ENCODE measurements at regions not wholly inside any gene's neighbourhood (a gene's known extent, or its start where the extent isn't known, plus 50 kb on each side); places are given as distances from the start of the nearest gene placed in this dataset.

DNA sequence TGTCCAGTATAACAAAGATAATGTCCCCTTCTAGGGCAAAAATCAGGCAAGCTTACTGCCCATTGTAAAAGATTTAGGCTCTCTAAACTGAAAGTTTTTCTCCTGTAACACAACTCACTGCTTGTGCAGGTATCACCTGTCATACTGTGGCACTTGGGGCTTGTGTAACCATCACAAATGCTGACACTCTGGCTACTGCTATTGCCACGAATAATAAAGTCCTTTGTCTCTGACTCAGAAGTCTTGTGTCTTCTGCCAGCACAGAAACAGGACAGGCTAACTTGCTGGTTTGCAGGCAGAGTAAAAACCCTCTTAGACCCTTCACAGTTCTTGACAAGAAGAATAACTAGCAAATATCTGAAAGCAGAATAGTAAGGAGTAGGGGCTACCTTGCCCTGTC lies 273.9 kb downstream of the RPS24 start (continued):
- TF ChIP-seq TEAD4 (IDR thresholded peaks at IDR 0.05; ENCODE audit: borderline replicate concordance, insufficient read depth) = no peak
- no peak for TF ChIP-seq EZH2phosphoT487 (IDR thresholded peaks at IDR 0.05; ENCODE audit: borderline replicate concordance, low read depth)

DNA sequence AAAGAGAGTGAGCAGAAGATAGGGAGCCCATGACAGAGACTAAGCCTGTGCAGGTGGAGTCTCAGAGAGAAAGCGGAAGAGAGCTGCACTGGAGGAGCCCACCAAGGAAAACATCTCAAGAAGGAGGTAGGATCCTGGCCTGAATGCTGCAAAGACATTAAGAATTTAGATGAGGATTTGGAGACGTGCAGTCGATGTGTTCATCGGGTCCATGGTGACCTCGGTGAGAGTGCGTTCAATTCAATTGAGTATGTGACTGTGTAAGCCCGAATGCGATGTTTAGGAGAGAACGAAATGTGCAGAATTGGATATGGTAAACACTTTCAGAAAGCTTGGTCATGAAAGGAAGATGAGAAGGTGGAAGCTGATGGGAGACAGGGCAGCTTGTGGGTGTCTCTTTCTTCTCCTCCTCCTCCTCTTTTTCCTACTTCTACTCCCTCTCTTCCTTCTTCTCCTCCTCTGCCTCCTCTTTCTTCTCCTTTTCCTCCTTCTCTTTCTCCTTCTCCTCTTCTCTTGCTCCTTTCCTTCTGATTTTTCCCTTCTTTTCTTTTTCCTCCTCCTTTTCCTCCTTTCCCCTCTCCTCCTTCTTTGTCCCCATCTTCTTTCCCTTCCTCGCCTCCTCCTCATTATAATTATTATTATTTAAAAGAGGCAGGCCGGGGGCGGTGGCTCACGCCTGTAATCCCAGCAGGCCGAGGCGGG lies 276.0 kb downstream of the RPS24 start:
- CTCF ChIA-PET = interaction anchor here (0.6 to 1.0 kb wide), 3 partner anchors 21 to 857 kb away, joined by 3 read pairs; no protein-coding TSS in a partner anchor
- Histone ChIP-seq H3K4me1 (ENCODE audit: control insufficient read depth in 1 of 2, insufficient read depth in 2 of 2, low read depth in 1 of 2, low read length in 1 of 2) (peaks cover 0 to 22% of the 10 kb centered on the region in 2 experiments; a peak in 1 of 4 replicates), H3K79me2 (ENCODE audit: insufficient read depth) (no peaks in the 10 kb centered on the region), H3K9me3 (no peaks in the 10 kb centered on the region), H2AFZ (ENCODE audit: low read depth) (no peak overlapping the region), H4K20me1 (ENCODE audit: insufficient read depth) (no peaks in the 10 kb centered on the region), H3F3A (replicated peaks; ENCODE audit: insufficient read depth) (peaks cover 6% of the 10 kb centered on the region), H3K27me3 (ENCODE audit: insufficient read depth) (no peaks in the 10 kb centered on the region), H3K27ac (ENCODE audit: low read depth in 2 of 2, low read length in 1 of 2) (no peak overlapping the region), H3K9ac (no peak overlapping the region), H3K9me2 (no peaks in the 10 kb centered on the region), H3K4me3 (ENCODE audit: low read depth in 2 of 2, low read length in 1 of 2) (no peak overlapping the region), H3K36me3 (replicated peaks in 1 of 2; ENCODE audit: control insufficient read depth in 1 of 2, insufficient read depth in 2 of 2, low read length in 1 of 2) (no peaks in the 10 kb centered on the region), H3K4me2 (no peak overlapping the region)
- DNase-seq = no peak
- WGBS (ENCODE audit: low lambda C conversion rate) = 92% methylated on average over 15 of the region's 15 CpGs
- POLR2A ChIA-PET = no interaction called here
- TF ChIP-seq RFX5 (IDR thresholded peaks at IDR 0.05; ENCODE audit: low read length) = no peak
- TF ChIP-seq TCF12 (IDR thresholded peaks at IDR 0.05) = no peak
- no peak for TF ChIP-seq NFIC (IDR thresholded peaks at IDR 0.05; ENCODE audit: borderline replicate concordance)

DNA sequence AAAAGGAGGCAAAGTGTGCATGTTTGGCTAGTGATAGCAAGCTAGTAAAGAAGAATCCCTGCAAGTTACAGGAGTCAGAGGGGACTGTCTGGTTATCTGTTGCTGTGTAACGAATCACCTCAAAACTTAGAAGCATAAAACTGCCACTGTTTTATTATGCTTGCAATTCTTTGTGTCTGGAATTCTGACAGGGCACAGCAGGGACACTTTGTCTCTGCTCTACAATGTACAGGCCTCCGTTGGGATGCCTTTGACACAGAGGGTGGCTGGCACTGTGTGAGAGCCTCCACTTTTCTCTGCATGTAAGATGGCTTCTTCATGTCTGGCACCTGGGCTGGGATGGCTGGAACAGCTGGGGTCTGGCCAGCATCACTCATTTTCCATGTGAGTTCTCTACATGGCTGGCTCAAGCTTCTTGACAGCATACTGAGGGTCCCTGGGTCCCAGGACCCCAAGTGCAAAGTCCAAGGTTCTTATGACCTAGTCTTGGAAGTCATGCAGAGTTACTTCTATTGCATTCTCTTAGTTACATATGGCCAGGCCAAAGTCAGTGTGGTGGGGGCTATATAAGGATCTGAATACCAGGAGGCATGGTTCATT lies 276.9 kb downstream of the RPS24 start:
- Histone ChIP-seq H3K9me2 (no peaks in the 10 kb centered on the region), H3K4me1 (ENCODE audit: control insufficient read depth in 1 of 2, insufficient read depth in 2 of 2, low read depth in 1 of 2, low read length in 1 of 2) (peaks cover 0 to 13% of the 10 kb centered on the region in 2 experiments; a peak in 1 of 4 replicates), H3K9ac (no peak overlapping the region), H3K27ac (ENCODE audit: low read depth in 2 of 2, low read length in 1 of 2) (peak overlapping the region in 1 of 2 experiments; percentile 28; a peak in 1 of 4 replicates), H4K20me1 (ENCODE audit: insufficient read depth) (no peaks in the 10 kb centered on the region), H3K4me3 (ENCODE audit: low read depth in 2 of 2, low read length in 1 of 2) (no peak overlapping the region), H3F3A (replicated peaks; ENCODE audit: insufficient read depth) (peaks cover 6% of the 10 kb centered on the region), H3K9me3 (no peaks in the 10 kb centered on the region), H3K79me2 (ENCODE audit: insufficient read depth) (no peaks in the 10 kb centered on the region), H3K4me2 (no peak overlapping the region), H2AFZ (ENCODE audit: low read depth) (no peak overlapping the region), H3K27me3 (ENCODE audit: insufficient read depth) (no peaks in the 10 kb centered on the region), H3K36me3 (replicated peaks in 1 of 2; ENCODE audit: control insufficient read depth in 1 of 2, insufficient read depth in 2 of 2, low read length in 1 of 2) (no peaks in the 10 kb centered on the region)
- ChIA-PET POLR2A (no interaction called here), CTCF (interaction anchor here (0.6 to 1.1 kb wide), 4 partner anchors 20 to 856 kb away, joined by 3 read pairs; no protein-coding TSS in a partner anchor)
- DNase-seq = no peak
- 94% methylated on average over 1 of the region's 2 CpGs for WGBS (ENCODE audit: low lambda C conversion rate)
- TF ChIP-seq NRF1 (IDR thresholded peaks at IDR 0.05; ENCODE audit: low read depth, low read length) (no peak), EP300 (IDR thresholded peaks at IDR 0.05; ENCODE audit: borderline replicate concordance in 1 of 2, low read depth in 1 of 2, low read length in 1 of 2) (no peak), EZH2phosphoT487 (IDR thresholded peaks at IDR 0.05; ENCODE audit: borderline replicate concordance, low read depth) (no peak), FOXJ3 (CRISPR knock-in tag; IDR thresholded peaks at IDR 0.05) (no peak), YY1 (IDR thresholded peaks at IDR 0.05; ENCODE audit: low read depth) (no peak), POLR2AphosphoS5 (IDR thresholded peaks at IDR 0.05; ENCODE audit: low read depth, low read length) (no peak), TAF1 (IDR thresholded peaks at IDR 0.05; ENCODE audit: borderline replicate concordance, low read depth, low read length) (no peak), GATA2 (CRISPR knock-in tag; IDR thresholded peaks at IDR 0.05) (no peak), SMC3 (IDR thresholded peaks at IDR 0.05; ENCODE audit: low read depth, low read length) (no peak), TCF12 (IDR thresholded peaks at IDR 0.05) (no peak), MXI1 (IDR thresholded peaks at IDR 0.05; ENCODE audit: low read depth, low read length) (no peak)
- TF ChIP-seq, protein P1, sequence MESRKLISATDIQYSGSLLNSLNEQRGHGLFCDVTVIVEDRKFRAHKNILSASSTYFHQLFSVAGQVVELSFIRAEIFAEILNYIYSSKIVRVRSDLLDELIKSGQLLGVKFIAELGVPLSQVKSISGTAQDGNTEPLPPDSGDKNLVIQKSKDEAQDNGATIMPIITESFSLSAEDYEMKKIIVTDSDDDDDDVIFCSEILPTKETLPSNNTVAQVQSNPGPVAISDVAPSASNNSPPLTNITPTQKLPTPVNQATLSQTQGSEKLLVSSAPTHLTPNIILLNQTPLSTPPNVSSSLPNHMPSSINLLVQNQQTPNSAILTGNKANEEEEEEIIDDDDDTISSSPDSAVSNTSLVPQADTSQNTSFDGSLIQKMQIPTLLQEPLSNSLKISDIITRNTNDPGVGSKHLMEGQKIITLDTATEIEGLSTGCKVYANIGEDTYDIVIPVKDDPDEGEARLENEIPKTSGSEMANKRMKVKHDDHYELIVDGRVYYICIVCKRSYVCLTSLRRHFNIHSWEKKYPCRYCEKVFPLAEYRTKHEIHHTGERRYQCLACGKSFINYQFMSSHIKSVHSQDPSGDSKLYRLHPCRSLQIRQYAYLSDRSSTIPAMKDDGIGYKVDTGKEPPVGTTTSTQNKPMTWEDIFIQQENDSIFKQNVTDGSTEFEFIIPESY (IDR thresholded peaks at IDR 0.05; ENCODE audit: borderline replicate concordance, low read depth) = no peak
- TF ChIP-seq, protein P2, sequence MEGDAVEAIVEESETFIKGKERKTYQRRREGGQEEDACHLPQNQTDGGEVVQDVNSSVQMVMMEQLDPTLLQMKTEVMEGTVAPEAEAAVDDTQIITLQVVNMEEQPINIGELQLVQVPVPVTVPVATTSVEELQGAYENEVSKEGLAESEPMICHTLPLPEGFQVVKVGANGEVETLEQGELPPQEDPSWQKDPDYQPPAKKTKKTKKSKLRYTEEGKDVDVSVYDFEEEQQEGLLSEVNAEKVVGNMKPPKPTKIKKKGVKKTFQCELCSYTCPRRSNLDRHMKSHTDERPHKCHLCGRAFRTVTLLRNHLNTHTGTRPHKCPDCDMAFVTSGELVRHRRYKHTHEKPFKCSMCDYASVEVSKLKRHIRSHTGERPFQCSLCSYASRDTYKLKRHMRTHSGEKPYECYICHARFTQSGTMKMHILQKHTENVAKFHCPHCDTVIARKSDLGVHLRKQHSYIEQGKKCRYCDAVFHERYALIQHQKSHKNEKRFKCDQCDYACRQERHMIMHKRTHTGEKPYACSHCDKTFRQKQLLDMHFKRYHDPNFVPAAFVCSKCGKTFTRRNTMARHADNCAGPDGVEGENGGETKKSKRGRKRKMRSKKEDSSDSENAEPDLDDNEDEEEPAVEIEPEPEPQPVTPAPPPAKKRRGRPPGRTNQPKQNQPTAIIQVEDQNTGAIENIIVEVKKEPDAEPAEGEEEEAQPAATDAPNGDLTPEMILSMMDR (IDR thresholded peaks at IDR 0.05) = no peak
- TF ChIP-seq, protein P3, sequence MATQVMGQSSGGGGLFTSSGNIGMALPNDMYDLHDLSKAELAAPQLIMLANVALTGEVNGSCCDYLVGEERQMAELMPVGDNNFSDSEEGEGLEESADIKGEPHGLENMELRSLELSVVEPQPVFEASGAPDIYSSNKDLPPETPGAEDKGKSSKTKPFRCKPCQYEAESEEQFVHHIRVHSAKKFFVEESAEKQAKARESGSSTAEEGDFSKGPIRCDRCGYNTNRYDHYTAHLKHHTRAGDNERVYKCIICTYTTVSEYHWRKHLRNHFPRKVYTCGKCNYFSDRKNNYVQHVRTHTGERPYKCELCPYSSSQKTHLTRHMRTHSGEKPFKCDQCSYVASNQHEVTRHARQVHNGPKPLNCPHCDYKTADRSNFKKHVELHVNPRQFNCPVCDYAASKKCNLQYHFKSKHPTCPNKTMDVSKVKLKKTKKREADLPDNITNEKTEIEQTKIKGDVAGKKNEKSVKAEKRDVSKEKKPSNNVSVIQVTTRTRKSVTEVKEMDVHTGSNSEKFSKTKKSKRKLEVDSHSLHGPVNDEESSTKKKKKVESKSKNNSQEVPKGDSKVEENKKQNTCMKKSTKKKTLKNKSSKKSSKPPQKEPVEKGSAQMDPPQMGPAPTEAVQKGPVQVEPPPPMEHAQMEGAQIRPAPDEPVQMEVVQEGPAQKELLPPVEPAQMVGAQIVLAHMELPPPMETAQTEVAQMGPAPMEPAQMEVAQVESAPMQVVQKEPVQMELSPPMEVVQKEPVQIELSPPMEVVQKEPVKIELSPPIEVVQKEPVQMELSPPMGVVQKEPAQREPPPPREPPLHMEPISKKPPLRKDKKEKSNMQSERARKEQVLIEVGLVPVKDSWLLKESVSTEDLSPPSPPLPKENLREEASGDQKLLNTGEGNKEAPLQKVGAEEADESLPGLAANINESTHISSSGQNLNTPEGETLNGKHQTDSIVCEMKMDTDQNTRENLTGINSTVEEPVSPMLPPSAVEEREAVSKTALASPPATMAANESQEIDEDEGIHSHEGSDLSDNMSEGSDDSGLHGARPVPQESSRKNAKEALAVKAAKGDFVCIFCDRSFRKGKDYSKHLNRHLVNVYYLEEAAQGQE (IDR thresholded peaks at IDR 0.05; ENCODE audit: low read depth, low read length) = no peak
